Lower leg skin (tissue), 4 donors: ENCODE measurements at regions not wholly inside any gene's neighbourhood (a gene's known extent, or its start where the extent isn't known, plus 50 kb on each side); places are given as distances from the start of the nearest gene placed in this dataset.
"Not testable (repeated sequence)": the region's sequence is repeated elsewhere in the genome, so short reads cannot be mapped to it uniquely, and the experiment has no call there.

Source experiments
- DNase-seq, 2 donors: peaks; one replicate each; pipeline ENCODE4 v3.0.0-alpha.2; 2019; ENCODE audit warnings: low spot score in 2 of 2
- H3K4me3 ChIP-seq: fragments of 200-600 bp; sonication (generic); 2 replicates; pipeline ENCODE4 v1.5.1; 2017; ENCODE audit warnings: mild to moderate bottlenecking, low read depth; ENCODE audit not compliant: poor library complexity, severe bottlenecking
- POLR2A ChIP-seq, 2 donors: fragments of 450-650 bp; IDR thresholded peaks; one replicate each; pipeline ENCODE4 v1.6.1; 2016 to 2017; ENCODE audit warnings: antibody characterized with exemption in 2 of 2, mild to moderate bottlenecking in 1 of 2, moderate library complexity in 1 of 2
- WGBS, 2 donors: methylation state at CpG; one replicate each; pipeline ENCODE4 v1.1.5; 2018; 5-methylcytosine and 5-hydroxymethylcytosine counted together
- intact Hi-C: fragments of 100-400 bp; cut with DNase I; formaldehyde crosslinking; loops from one replicate; pipeline ENCODE4 v1.15.0; 2023; ENCODE audit warnings: low total_unique reads
- TF ChIP-seq, protein P1 (sequence below), 3 donors: fragments of 450-650 bp; IDR thresholded peaks; one replicate each; pipeline ENCODE4 v1.5.1; 2016; ENCODE audit warnings: antibody characterized with exemption in 3 of 3, mild to moderate bottlenecking in 3 of 3, moderate library complexity in 2 of 3

- DNase-seq = no peak
- 78 to 79% methylated on average over 4 of the region's 4 CpGs for WGBS, 2 donors
- TF ChIP-seq, protein P1, sequence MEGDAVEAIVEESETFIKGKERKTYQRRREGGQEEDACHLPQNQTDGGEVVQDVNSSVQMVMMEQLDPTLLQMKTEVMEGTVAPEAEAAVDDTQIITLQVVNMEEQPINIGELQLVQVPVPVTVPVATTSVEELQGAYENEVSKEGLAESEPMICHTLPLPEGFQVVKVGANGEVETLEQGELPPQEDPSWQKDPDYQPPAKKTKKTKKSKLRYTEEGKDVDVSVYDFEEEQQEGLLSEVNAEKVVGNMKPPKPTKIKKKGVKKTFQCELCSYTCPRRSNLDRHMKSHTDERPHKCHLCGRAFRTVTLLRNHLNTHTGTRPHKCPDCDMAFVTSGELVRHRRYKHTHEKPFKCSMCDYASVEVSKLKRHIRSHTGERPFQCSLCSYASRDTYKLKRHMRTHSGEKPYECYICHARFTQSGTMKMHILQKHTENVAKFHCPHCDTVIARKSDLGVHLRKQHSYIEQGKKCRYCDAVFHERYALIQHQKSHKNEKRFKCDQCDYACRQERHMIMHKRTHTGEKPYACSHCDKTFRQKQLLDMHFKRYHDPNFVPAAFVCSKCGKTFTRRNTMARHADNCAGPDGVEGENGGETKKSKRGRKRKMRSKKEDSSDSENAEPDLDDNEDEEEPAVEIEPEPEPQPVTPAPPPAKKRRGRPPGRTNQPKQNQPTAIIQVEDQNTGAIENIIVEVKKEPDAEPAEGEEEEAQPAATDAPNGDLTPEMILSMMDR (IDR thresholded peaks at IDR 0.05) = no peak
- TF ChIP-seq POLR2A (IDR thresholded peaks at IDR 0.05) = no peak
- no peak overlapping the region for H3K4me3 ChIP-seq
- intact Hi-C loops = no loop called here
Observed at GRCh38 chr6:67449602-67450001, 1185.5 kb upstream of the ADGRB3 start.

DNA sequence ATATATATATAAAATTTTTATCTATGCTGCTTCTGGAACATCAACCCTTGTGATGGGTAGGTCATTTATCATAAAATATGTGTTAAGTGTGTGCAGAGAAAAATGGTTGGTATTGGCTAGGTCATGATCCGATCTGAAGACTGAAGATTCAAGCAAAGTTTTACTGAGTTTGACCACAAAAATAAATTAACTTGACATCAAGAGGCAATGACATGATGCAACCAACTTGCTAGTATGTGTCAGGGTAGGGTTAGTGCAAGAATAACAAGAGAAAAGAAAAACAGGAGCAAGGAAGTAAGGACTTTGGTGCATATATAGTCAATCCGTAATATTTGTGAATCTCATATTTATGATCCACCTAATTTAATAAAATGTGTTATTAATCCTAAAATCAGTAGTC is 1202.0 kb upstream of the ADGRB3 start:
- DNase-seq = no peak
- TF ChIP-seq POLR2A (IDR thresholded peaks at IDR 0.05) = no peak
- TF ChIP-seq, protein P1 (IDR thresholded peaks at IDR 0.05) = no peak
- no peak overlapping the region for H3K4me3 ChIP-seq
- intact Hi-C loops = no loop called here
- 70 to 89% methylated on average over 2 of the region's 2 CpGs for WGBS, 2 donors

GRCh38 chr6:67431076-67431475 is 1204.0 kb upstream of the ADGRB3 start:
- TF ChIP-seq, protein P1 (IDR thresholded peaks at IDR 0.05) = no peak
- no peak for TF ChIP-seq POLR2A (IDR thresholded peaks at IDR 0.05)
- H3K4me3 ChIP-seq = no peak overlapping the region
- intact Hi-C loops = no loop called here
- WGBS, 2 donors = 63 to 68% methylated on average over 6 of the region's 6 CpGs
- no peak for DNase-seq

GRCh38 chr6:67426686-67427085 is 1208.4 kb upstream of the ADGRB3 start:
- H3K4me3 ChIP-seq, intact Hi-C loops, DNase-seq: not testable (repeated sequence)
- WGBS, 2 donors = 87 to 90% methylated on average over 4 of the region's 4 CpGs

DNA sequence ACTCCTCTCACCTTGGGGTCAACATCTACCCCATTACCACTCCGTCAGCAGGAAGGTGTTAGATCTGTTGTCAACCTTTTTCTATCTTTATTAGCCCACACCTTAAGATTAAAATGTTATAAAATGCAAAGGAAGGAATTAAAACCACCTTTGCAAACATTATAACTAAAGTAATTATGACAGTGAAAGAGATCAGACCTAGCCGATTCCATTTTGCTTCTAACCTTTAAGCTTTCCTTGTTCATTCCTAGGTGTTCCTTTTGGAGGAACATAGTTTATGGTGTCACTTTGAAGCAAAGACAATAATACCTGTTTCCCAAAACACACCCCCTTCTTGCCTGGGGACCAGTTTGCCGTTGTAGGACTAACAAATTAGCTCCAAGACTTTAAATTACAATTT is 1223.0 kb upstream of the ADGRB3 start:
- 59 to 74% methylated on average over 3 of the region's 3 CpGs for WGBS, 2 donors
- intact Hi-C loops = no loop called here
- DNase-seq = no peak
- TF ChIP-seq, protein P1 (IDR thresholded peaks at IDR 0.05) = no peak
- no peak for TF ChIP-seq POLR2A (IDR thresholded peaks at IDR 0.05)
- no peak overlapping the region for H3K4me3 ChIP-seq

- 31 to 36% methylated on average over 1 of the region's 1 CpG for WGBS, 2 donors
- intact Hi-C loops = no loop called here
- no peak overlapping the region for H3K4me3 ChIP-seq
- no peak for DNase-seq
- no peak for TF ChIP-seq POLR2A (IDR thresholded peaks at IDR 0.05)
- TF ChIP-seq, protein P1 (IDR thresholded peaks at IDR 0.05) = no peak
Observed at GRCh38 chr6:67411036-67411435, 1224.0 kb upstream of the ADGRB3 start.
